Cardiac muscle cell (in vitro differentiated cells and primary cell): ENCODE measurements at regions not wholly inside any gene's neighbourhood (a gene's known extent, or its start where the extent isn't known, plus 50 kb on each side); places are given as distances from the start of the nearest gene placed in this dataset.
"Not testable (repeated sequence)": the region's sequence is repeated elsewhere in the genome, so short reads cannot be mapped to it uniquely, and the experiment has no call there.

Experiments
- DNase-seq, 2 donors: peaks; one replicate each; pipeline versions ENCODE4 v3.0.0 to v3.0.0-alpha.2; 2010 to 2017; ENCODE audit warnings: low read depth in 1 of 2, low spot score in 1 of 2
- H3K27ac ChIP-seq: fragments of 200-600 bp; sonication (generic); 2 replicates; pipeline ENCODE4 v1.5.1; 2016
- H3K27me3 ChIP-seq: fragments of 200-600 bp; sonication (generic); 2 replicates; pipeline ENCODE4 v1.6.0; 2016; ENCODE audit warnings: control low read depth
- H3K36me3 ChIP-seq: fragments of 200-600 bp; sonication (generic); 2 replicates; pipeline ENCODE4 v1.5.1; 2016; ENCODE audit warnings: control low read depth
- H3K4me1 ChIP-seq: fragments of 200-600 bp; sonication (generic); 2 replicates; pipeline ENCODE4 v1.8.1; 2017; ENCODE audit warnings: low read depth, mild to moderate bottlenecking, mixed run types
- H3K4me3 ChIP-seq: fragments of 200-600 bp; sonication (generic); 2 replicates; pipeline ENCODE4 v1.5.1; 2016; ENCODE audit warnings: mild to moderate bottlenecking
- H3K9me3 ChIP-seq: fragments of 200-600 bp; sonication (generic); 2 replicates; pipeline ENCODE4 v1.5.1; 2017; ENCODE audit warnings: low read depth, mild to moderate bottlenecking, control low read depth
- TF ChIP-seq, protein P1 (sequence below): IDR thresholded peaks from 2 replicates; pipeline ENCODE4 v1.5.1; 2012; ENCODE audit warnings: low read depth, mild to moderate bottlenecking, low read length

DNA sequence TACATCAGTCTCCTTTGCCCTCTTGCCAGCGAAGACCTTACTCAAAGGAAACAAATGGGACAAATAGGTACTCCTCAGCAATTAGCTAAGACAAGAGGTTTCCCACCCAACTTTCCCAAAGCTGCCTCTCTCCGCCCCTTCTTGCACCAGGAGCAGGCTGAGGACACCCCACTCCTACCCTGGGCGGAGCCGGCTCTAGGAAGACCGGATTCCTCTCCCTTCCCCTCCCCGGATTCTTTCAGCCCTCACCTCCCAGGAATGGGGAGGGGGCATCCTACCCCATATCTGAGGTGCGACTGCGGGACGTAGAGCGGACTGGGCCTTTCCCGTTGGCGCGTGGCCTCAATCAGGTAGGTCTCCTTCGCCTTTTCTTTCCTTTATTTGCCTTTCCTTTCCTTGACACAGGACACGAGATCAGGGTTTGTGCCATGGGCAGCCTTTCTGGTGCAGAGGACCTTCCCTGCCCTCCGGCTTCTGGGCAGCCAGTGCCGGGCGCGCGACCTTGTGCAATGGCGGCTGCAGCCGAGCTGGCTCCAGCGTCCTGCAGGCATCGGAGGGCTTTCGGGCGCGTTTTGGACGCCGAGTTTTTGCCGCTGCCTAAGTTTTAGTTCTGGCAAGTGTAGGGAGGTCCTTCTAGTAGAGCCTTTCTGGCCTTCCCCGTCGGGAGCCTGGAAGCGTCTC lies 279.9 kb downstream of the PLS3 start:
- H3K27me3 ChIP-seq, H3K4me3 ChIP-seq, H3K4me1 ChIP-seq, H3K9me3 ChIP-seq, DNase-seq, H3K27ac ChIP-seq, H3K36me3 ChIP-seq: not testable (repeated sequence)

DNA sequence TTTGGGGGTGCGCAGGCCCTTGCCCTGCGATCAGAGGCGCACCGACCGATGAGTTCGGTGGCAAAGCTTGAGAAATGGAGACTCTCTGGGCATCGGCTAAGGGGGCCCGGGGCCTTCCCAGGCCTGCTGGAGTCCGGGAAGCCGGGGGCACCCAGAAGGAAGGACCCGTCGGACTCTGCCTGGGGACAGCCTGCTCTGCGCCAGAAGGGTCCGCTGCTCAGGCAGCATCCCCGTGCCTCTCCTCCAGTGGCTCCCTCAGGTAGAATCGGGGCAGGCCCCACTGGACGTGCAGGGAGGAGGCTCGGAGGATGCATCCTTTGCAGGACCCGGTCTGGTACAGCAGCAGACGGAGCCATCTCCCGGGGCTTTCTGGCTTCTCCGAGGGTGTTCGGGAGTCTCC lies 290.0 kb downstream of the PLS3 start:
- H3K9me3 ChIP-seq, H3K36me3 ChIP-seq, H3K4me3 ChIP-seq, DNase-seq, H3K4me1 ChIP-seq, H3K27ac ChIP-seq, H3K27me3 ChIP-seq: not testable (repeated sequence)

DNA sequence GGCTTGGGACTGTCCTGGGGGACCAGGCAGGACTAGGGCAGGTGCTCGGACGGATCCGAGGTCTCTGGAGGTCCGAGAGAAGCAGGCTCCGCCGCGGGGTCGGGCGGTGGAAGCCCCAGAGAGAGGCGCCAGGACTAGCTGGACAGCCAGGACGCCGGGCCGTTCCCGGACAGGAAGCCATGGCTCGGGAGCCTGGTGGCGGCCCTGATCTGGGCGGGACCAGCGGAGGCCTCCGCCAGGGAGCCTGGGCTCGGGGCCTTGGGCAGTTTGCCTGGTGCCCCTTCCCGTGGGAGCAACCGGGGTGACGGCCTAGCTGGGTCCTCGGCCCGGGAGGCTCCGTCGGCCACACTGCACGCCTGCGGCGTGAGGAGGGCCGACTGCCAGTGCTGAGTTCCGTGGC lies 292.3 kb downstream of the PLS3 start:
- H3K9me3 ChIP-seq, H3K4me1 ChIP-seq, DNase-seq, H3K27ac ChIP-seq, H3K36me3 ChIP-seq, H3K4me3 ChIP-seq, H3K27me3 ChIP-seq: not testable (repeated sequence)

DNA sequence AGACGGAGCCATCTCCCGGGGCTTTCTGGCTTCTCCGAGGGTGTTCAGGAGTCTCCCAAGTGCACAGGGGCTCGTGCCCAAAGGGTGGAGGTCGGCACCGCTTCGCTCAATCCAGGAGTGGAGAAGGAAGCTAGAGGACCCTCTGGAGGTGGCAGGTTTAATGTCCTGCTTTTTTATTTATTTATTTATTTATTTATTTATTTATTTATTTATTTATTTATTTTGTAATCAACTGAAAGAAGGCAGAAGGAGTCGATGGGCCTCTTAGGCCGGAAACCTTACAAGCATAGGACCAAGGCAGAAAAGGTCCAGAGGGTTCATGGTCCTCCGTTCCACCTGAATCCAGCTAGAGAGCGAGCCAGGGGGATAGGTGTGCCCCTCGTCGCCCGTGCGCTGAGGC lies 289.4 kb upstream of the AGTR2 start:
- not testable (repeated sequence) for H3K27ac ChIP-seq, H3K4me3 ChIP-seq, H3K4me1 ChIP-seq, H3K9me3 ChIP-seq, H3K27me3 ChIP-seq, DNase-seq, H3K36me3 ChIP-seq

DNA sequence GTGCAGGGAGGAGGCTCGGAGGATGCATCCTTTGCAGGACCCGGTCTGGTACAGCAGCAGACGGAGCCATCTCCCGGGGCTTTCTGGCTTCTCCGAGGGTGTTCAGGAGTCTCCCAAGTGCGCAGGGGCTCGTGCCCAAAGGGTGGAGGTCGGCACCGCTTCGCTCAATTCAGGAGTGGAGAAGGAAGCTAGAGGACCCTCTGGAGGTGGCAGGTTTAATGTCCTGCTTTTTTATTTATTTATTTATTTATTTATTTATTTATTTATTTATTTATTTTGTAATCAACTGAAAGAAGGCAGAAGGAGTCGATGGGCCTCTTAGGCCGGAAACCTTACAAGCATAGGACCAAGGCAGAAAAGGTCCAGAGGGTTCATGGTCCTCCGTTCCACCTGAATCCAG lies 286.4 kb upstream of the AGTR2 start:
- not testable (repeated sequence) for H3K4me1 ChIP-seq, H3K9me3 ChIP-seq, H3K36me3 ChIP-seq, H3K27me3 ChIP-seq, DNase-seq, H3K27ac ChIP-seq, H3K4me3 ChIP-seq

DNA sequence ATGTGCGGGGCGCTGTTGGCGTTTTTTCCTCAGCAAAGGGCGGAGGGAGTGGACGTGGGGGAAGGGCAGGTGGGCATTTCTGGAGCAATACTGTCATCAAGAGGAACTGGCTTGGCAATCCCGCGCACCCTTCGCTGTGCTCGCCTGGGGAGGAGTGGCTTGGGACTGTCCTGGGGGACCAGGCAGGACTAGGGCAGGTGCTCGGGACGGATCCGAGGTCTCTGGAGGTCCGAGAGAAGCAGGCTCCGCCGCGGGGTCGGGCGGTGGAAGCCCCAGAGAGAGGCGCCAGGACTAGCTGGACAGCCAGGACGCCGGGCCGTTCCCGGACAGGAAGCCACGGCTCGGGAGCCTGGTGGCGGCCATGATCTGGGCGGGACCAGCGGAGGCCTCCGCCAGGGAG lies 282.5 kb upstream of the AGTR2 start:
- H3K27ac ChIP-seq: not testable (repeated sequence)

DNA sequence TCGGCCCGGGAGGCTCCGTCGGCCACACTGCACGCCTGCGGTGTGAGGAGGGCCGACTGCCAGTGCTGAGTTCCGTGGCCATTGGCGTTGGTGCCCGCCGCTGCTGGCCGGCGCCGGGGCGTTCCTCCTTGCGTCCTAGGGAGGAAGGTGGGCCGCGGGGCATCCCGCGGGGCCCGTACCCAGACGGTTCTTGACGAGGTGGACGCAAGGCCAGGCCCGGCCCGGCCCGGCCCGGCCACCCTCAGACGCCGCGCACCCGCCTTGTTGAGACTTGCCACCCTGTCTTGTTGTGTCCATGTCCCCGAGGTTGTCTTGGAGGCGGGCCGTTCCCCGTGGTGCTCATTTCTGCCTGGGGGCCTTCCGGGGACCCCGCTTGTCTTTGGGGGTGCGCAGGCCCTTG lies 282.0 kb upstream of the AGTR2 start:
- not testable (repeated sequence) for H3K4me1 ChIP-seq, DNase-seq, H3K9me3 ChIP-seq, H3K4me3 ChIP-seq, H3K27me3 ChIP-seq, H3K36me3 ChIP-seq, H3K27ac ChIP-seq

More for the DNA sequence above, 282.5 kb upstream of the AGTR2 start:
- H3K36me3 ChIP-seq, H3K27me3 ChIP-seq, H3K9me3 ChIP-seq, H3K4me3 ChIP-seq, DNase-seq, H3K4me1 ChIP-seq: not testable (repeated sequence)

DNA sequence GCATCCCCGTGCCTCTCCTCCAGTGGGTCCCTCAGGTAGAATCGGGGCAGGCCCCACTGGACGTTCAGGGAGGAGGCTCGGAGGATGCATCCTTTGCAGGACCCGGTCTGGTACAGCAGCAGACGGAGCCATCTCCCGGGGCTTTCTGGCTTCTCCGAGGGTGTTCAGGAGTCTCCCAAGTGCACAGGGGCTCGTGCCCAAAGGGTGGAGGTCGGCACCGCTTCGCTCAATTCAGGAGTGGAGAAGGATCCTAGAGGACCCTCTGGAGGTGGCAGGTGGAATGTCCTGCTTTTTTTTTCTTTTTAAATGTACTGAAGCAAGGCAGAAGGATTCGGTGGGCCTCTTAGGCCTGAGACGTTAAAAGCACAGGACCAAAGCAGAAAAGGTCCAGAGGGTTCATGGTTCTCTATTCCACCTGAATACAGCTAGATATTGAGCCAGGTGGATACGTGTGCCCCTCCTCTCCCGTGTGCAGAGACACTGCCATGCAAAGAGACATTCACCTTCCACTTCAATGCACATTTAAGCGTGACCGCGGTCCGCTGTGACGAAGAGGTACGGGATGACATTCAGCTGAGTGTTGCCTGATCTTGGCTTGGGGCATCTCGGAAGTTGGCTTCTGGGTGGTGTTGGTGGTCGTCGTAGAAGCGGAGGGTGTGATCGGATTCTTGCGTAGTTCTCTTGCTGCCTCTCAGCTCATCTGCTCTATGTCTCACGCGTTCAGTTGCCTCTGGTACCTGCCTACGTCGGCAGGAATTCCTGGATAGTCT lies 281.2 kb upstream of the AGTR2 start:
- DNase-seq: no peak
- Histone ChIP-seq H3K9me3 (no peaks in the 10 kb centered on the region), H3K4me1 (no peaks in the 10 kb centered on the region), H3K27me3 (no peaks in the 10 kb centered on the region), H3K36me3 (no peaks in the 10 kb centered on the region), H3K4me3 (no peak overlapping the region), H3K27ac (no peak overlapping the region)
- TF ChIP-seq, protein P1, sequence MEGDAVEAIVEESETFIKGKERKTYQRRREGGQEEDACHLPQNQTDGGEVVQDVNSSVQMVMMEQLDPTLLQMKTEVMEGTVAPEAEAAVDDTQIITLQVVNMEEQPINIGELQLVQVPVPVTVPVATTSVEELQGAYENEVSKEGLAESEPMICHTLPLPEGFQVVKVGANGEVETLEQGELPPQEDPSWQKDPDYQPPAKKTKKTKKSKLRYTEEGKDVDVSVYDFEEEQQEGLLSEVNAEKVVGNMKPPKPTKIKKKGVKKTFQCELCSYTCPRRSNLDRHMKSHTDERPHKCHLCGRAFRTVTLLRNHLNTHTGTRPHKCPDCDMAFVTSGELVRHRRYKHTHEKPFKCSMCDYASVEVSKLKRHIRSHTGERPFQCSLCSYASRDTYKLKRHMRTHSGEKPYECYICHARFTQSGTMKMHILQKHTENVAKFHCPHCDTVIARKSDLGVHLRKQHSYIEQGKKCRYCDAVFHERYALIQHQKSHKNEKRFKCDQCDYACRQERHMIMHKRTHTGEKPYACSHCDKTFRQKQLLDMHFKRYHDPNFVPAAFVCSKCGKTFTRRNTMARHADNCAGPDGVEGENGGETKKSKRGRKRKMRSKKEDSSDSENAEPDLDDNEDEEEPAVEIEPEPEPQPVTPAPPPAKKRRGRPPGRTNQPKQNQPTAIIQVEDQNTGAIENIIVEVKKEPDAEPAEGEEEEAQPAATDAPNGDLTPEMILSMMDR: no peak

DNA sequence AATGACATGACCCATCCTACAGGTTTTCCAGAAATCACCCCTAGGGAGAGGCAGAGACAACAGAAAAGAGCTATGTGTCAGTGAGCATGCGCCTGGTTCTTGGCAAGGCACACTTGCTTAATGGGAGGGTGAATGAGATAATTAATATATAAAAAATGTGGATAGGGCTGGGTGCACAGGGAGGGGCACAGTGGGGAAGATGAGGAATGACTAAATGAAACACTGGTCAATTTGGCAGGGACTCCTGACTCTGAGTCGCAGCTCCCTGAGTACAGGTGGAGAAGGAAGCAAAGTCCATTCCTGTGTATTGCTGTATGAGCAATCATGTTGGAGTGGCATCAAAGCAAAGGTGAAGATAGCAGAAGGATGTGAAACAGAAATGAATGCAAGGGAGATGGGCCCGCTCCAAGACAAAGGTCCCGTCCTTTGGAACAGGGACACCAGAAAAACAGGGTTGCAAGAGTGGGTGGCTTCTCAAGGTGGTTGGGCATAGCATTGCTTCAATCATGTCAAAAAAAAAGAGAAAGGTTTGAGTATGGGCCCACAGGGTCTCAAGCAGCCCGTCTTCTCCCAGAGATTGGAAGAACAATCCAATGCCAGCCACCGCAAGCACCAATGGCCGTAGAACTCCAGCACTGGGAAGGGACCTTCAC lies 278.4 kb upstream of the AGTR2 start:
- H3K9me3 ChIP-seq: no peaks in the 10 kb centered on the region
- H3K27ac ChIP-seq: no peak overlapping the region
- TF ChIP-seq, protein P1: no peak
- H3K4me3 ChIP-seq: no peak overlapping the region
- no peak for DNase-seq
- no peaks in the 10 kb centered on the region for H3K36me3 ChIP-seq
- no peaks in the 10 kb centered on the region for H3K27me3 ChIP-seq
- no peaks in the 10 kb centered on the region for H3K4me1 ChIP-seq
